ENCODE measurements at regions not wholly inside any gene's neighbourhood (a gene's known extent, or its start where the extent isn't known, plus 50 kb on each side); places are given as distances from the start of the nearest gene placed in this dataset.

- in situ Hi-C loops (cut with HindIII; ENCODE audit: low sequenced_read_pairs): no loop called here
- H3K4me3 ChIP-seq (ENCODE audit: low read depth, low read length): no peak overlapping the region
- no peak for DNase-seq (ENCODE audit: low read depth, low spot score)
- TF ChIP-seq, protein P1, sequence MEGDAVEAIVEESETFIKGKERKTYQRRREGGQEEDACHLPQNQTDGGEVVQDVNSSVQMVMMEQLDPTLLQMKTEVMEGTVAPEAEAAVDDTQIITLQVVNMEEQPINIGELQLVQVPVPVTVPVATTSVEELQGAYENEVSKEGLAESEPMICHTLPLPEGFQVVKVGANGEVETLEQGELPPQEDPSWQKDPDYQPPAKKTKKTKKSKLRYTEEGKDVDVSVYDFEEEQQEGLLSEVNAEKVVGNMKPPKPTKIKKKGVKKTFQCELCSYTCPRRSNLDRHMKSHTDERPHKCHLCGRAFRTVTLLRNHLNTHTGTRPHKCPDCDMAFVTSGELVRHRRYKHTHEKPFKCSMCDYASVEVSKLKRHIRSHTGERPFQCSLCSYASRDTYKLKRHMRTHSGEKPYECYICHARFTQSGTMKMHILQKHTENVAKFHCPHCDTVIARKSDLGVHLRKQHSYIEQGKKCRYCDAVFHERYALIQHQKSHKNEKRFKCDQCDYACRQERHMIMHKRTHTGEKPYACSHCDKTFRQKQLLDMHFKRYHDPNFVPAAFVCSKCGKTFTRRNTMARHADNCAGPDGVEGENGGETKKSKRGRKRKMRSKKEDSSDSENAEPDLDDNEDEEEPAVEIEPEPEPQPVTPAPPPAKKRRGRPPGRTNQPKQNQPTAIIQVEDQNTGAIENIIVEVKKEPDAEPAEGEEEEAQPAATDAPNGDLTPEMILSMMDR (IDR thresholded peaks at IDR 0.05; ENCODE audit: low read depth, low read length): no peak
These were observed 210.6 kb downstream of the CAAP1 start for GRCh38 chr9:26682041-26682440.

- in situ Hi-C loops (cut with HindIII; ENCODE audit: low sequenced_read_pairs): no loop called here
- peak; percentile 76 for DNase-seq (ENCODE audit: low read depth, low spot score)
- no peak overlapping the region for H3K4me3 ChIP-seq (ENCODE audit: low read depth, low read length)
- TF ChIP-seq, protein P1 (IDR thresholded peaks at IDR 0.05; ENCODE audit: low read depth, low read length): no peak
These were observed 214.5 kb downstream of the CAAP1 start for GRCh38 chr9:26677965-26678706.

DNA sequence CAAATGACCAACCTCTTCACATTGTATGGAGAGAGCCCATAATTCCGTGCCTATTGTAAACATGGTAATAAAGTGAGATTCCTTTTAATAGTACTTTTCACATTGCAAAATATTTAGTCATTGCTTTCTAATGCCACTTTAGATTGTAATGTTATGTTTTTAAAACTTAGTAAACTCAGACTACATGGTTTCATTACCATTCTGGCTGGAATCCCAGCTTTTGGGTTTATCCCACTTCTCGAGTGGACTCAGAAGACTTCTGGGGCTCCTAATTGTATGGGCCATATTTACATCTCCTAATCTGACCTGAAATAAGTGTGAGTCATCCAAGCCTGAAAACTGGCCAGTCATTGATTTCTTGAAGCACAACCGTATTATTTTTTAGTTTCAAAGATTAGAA is 217.6 kb downstream of the CAAP1 start:
- H3K4me3 ChIP-seq (ENCODE audit: low read depth, low read length): no peak overlapping the region
- in situ Hi-C loops (cut with HindIII; ENCODE audit: low sequenced_read_pairs): no loop called here
- peak; percentile 62 for DNase-seq (ENCODE audit: low read depth, low spot score)
- TF ChIP-seq, protein P1 (IDR thresholded peaks at IDR 0.05; ENCODE audit: low read depth, low read length): no peak

DNA sequence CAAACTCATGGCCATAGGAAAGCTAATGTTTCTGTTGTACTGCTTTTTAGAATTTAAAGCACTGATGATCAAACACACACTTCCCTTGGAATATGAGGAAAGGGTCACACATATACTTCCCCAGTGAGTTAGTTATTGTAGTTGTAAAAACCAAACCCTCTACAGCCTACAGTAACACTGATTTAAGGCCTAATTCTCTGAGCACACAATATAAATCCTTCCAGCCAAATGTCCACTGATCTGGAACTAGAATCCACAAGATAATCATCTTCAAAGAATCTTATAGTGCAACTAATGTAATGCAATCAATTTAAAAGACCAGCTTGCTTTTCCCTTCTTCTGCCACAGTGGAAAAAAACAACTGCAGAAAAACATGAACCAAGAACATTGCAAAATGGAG is 219.3 kb downstream of the CAAP1 start:
- DNase-seq (ENCODE audit: low read depth, low spot score): no peak
- no peak overlapping the region for H3K4me3 ChIP-seq (ENCODE audit: low read depth, low read length)
- in situ Hi-C loops (cut with HindIII; ENCODE audit: low sequenced_read_pairs): no loop called here
- TF ChIP-seq, protein P1 (IDR thresholded peaks at IDR 0.05; ENCODE audit: low read depth, low read length): no peak

DNA sequence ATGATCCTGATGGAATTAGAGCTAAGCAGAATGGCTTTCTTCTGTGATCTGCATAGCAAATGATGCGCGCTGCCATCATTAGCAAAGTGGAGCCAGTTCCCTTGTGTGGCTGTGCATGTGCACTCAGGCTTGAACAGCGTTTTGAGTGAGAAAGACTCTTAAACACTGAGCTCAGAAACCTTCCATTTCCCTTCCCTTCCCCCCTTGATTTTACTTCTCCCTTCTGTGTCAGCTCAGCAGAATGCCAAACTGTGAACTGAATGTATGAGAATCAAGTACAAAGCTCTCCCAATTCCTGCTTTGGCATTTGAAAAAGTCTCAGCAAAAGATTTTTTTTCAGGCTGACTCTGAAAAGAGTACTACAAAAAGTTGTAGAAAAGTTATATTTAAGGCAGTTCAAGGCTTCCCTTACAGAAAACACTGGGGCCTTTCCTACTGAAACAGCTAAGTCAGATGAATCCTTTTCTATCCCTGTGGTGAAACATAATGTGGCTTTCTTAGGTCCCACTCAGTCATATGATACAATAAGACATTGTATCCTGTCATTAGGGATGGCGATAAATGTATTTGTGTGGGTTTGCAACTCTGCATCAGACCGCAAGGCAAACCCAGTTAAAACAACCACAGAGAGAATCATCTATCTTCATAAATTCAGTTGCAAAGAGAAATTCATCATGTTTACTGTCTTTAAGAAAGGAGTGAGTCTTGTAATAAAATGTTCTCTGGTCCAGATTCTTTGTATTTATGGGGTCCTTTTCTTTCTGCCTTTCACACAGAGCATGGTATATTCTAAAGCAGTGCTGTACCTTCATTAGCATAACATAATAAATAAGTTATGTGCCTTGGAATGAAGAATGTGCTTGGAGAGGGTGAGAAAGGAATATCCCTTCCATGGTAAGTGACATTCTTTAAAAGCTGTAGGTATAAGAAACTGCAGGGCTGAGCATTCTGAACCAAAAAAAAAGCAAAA is 222.6 kb downstream of the CAAP1 start:
- no peak overlapping the region for H3K4me3 ChIP-seq (ENCODE audit: low read depth, low read length)
- peak; percentile 17 for DNase-seq (ENCODE audit: low read depth, low spot score)
- in situ Hi-C loops (cut with HindIII; ENCODE audit: low sequenced_read_pairs): no loop called here

DNA sequence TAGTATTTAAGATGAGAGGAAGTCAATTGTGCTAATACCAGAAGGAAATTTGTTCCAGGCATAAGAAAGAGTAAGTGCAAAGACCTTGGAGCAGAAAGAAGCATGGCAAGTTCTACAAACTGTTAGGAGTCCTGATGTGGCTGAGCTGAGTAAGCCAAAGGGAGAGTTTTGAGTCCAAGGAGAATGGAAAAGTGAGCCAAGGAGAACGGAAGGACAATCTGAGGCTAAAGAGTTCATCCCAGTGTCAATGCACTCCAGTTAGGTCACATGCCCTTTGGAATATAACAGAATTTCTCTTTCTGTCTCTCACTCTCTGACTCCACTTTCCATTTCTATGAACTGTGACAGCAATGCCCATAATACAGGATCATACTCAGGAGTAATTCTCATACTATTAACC is 224.7 kb downstream of the CAAP1 start:
- TF ChIP-seq, protein P1 (IDR thresholded peaks at IDR 0.05; ENCODE audit: low read depth, low read length): no peak
- no peak overlapping the region for H3K4me3 ChIP-seq (ENCODE audit: low read depth, low read length)
- DNase-seq (ENCODE audit: low read depth, low spot score): no peak
- in situ Hi-C loops (cut with HindIII; ENCODE audit: low sequenced_read_pairs): no loop called here

More for the DNA sequence above, 222.6 kb downstream of the CAAP1 start:
- TF ChIP-seq, protein P1 (IDR thresholded peaks at IDR 0.05; ENCODE audit: low read depth, low read length): no peak
